Choroid plexus epithelial cell (primary cell): ENCODE measurements at regions not wholly inside any gene's neighbourhood (a gene's known extent, or its start where the extent isn't known, plus 50 kb on each side); places are given as distances from the start of the nearest gene placed in this dataset.
"Not testable (repeated sequence)": the region's sequence is repeated elsewhere in the genome, so short reads cannot be mapped to it uniquely, and the experiment has no call there.

Experiments
- DNase-seq: peaks from one replicate; pipeline ENCODE4 v3.0.0-alpha.2; 2010; ENCODE audit warnings: low read depth
- H3K4me3 ChIP-seq: 2 replicates; pipeline ENCODE4 v1.5.1; 2011; ENCODE audit warnings: low read depth, mild to moderate bottlenecking, control low read depth, low read length, moderate library complexity
- TF ChIP-seq, protein P1 (sequence below): conservative IDR thresholded peaks from 2 replicates; pipeline ENCODE4 v1.5.1; 2011; ENCODE audit warnings: low read depth, mild to moderate bottlenecking, control low read depth, inconsistent platforms, low read length, moderate library complexity

DNA sequence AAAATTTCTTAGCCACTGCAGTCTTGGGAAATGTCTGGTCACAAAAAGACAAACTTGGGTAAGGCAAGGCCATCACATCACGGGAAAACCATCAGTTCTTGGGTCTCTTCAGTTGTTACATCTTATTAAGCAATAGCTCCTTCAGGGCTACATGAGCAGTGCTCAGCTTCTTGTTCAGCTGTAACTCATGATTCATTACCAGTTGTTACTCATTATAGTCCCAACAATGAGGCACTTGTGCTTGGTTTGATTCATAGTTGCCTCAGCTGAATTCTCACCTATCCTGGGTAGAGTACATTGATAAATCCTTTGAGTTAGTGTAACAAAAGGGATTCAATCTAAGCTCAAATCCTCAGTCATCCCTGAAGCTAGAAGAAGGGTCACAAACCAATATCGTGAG lies 102.4 kb upstream of the DCC start:
- TF ChIP-seq, protein P1, sequence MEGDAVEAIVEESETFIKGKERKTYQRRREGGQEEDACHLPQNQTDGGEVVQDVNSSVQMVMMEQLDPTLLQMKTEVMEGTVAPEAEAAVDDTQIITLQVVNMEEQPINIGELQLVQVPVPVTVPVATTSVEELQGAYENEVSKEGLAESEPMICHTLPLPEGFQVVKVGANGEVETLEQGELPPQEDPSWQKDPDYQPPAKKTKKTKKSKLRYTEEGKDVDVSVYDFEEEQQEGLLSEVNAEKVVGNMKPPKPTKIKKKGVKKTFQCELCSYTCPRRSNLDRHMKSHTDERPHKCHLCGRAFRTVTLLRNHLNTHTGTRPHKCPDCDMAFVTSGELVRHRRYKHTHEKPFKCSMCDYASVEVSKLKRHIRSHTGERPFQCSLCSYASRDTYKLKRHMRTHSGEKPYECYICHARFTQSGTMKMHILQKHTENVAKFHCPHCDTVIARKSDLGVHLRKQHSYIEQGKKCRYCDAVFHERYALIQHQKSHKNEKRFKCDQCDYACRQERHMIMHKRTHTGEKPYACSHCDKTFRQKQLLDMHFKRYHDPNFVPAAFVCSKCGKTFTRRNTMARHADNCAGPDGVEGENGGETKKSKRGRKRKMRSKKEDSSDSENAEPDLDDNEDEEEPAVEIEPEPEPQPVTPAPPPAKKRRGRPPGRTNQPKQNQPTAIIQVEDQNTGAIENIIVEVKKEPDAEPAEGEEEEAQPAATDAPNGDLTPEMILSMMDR, result no peak
- H3K4me3 ChIP-seq, result no peak overlapping the region
- peak; percentile 16 for DNase-seq

DNA sequence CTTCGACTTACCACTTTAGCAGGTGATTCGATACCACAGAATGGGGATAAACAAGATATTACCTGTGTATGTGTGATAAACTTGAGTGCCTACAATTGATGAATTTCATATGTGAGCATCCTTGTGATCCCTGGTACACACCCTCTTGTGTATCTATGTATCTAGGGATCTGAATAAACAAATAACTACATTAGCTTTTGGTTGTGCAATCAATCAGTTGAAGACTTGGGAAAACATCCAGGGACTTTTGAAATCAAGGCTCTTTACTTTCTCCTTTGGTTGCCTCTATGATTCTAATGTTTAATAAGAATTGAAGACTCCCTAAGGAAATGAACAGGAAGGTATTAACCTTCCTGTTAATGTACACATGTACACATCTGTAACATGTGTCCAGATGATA lies 97.3 kb upstream of the DCC start:
- H3K4me3 ChIP-seq, result no peak overlapping the region
- TF ChIP-seq, protein P1, result no peak
- peak; percentile 5 for DNase-seq

DNA sequence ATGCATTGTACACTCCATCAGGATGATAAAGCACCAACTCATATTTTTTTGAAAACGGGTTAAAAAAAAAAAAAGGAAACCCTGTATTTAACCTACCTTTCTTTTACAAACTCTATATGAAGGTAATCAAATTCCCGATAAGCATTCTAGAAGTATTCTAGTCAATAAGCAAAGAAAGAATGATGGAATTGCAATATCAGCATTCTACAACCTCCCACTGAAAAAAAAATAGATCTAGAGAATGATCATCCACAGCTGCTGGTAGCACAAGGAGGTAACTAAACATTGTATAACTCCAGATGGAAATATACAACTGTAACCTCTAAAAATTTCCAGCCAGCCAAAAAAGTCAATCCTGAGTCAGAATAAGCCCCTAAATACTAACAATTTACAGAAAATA lies 95.3 kb upstream of the DCC start:
- no peak for DNase-seq
- no peak overlapping the region for H3K4me3 ChIP-seq
- TF ChIP-seq, protein P1, result no peak

DNA sequence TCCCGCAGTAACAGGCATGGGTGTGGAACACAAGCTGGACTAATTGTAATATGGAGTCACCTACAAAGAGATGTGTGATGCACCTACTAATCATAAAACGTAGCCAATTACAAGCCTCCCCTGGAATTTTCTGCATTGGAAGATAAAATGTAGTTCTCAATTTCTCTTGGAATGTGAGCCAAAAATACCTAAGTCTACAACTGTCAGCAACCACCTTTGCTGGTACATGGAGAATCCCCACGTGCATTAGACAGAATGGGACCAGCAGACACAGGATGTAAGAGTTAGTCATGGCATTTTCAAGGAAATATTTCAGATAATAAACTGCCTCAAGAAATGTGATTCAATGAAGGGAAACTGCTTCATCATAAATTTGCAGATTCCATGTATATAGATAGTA lies 85.6 kb upstream of the DCC start:
- TF ChIP-seq, protein P1, result no peak
- no peak overlapping the region for H3K4me3 ChIP-seq
- DNase-seq, result peak; percentile 6

DNA sequence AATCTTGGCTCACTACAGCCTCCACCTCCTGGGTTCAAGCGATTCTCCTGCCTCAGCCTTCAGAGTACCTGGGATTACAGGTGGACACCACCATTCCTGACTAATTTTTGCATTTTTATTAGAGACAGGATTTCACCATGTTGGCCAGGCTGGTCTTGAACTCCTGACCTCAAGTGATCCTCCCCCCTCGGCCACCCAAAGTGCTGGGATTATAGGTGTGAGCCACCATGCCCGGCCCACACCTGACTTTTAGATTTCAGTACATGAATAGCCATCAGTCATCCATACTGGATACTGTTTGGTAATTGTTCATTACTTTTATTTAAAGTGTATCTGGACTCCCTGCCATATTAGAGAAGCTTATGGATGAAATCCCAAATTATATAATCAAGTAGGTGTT lies 82.6 kb upstream of the DCC start:
- not testable (repeated sequence) for DNase-seq

DNA sequence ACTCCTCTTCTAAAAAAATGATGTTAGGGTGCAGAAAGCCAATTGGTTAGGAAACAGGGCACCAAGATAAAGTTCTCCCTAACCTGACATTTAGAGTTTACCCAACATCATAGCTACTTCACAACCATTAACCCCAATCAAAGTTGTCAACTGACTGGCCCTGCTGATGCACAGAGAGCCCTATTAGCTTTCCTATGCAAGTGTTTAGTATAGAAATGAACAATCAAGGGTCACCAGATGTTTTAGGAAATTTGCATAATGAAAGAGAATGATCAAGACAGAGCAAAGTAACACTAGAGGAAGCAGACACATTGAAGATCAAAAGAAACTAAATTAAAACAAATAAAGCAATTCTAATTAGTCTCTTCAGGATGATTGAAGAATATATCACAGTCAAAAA lies 64.2 kb upstream of the DCC start:
- TF ChIP-seq, protein P1, result no peak
- H3K4me3 ChIP-seq, result no peak overlapping the region
- no peak for DNase-seq

More for the DNA sequence above, 82.6 kb upstream of the DCC start:
- H3K4me3 ChIP-seq, result not testable (repeated sequence)

DNA sequence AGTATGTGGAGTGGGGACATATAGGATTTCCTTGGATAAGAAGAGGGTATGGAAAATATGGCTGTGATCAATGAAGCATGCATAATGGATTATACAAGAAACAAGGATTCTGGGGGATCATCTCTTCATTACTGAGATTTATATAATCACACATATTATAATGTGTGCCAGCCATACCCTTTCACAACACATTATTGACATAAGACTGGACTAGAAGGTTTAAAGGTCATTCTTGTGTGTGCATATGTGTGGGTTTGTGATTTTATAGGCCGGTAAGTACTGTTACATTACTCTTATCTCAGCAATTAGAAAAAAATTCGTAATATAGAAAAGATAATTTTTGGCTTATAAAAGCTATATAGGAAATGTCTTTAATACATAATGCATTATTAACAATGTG lies 62.2 kb upstream of the DCC start:
- H3K4me3 ChIP-seq, result no peak overlapping the region
- no peak for DNase-seq
- TF ChIP-seq, protein P1, result no peak

DNA sequence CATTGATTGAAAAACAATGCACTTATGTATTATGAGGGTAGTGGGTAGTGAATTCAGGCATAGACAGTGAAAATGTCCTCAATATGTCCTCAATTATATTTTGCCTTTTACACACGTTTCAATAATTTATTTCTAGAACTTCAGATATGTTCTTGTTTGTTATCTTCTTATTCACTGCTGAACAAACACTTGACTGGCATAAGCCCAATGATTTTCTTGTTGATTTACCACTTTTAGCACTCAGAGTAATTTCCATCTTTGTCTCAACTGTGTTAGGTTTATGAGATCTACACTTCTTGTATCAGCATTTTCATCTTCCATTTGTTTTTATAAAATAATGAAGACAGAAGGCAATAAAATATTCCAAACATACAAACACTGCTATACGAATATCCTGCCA lies 61.8 kb upstream of the DCC start:
- no peak overlapping the region for H3K4me3 ChIP-seq
- TF ChIP-seq, protein P1, result no peak
- no peak for DNase-seq
